Liver (tissue), 3 donors: ENCODE measurements at regions not wholly inside any gene's neighbourhood (a gene's known extent, or its start where the extent isn't known, plus 50 kb on each side); places are given as distances from the start of the nearest gene placed in this dataset.

ENCODE experiments used
- ATF3 ChIP-seq: IDR thresholded peaks from 2 replicates; pipeline ENCODE4 v1.6.1; 2016; ENCODE audit warnings: antibody characterized with exemption
- EGR1 ChIP-seq, 2 donors: IDR thresholded peaks; 2 replicates each; pipeline ENCODE4 v1.6.1; 2016 to 2018; ENCODE audit warnings: antibody characterized with exemption in 2 of 2, low read depth in 2 of 2
- FOXA1 ChIP-seq: IDR thresholded peaks from 2 replicates; pipeline ENCODE4 v1.6.1; 2016; ENCODE audit warnings: antibody characterized with exemption
- HNF4G ChIP-seq: IDR thresholded peaks from 2 replicates; pipeline ENCODE4 v1.6.1; 2016; ENCODE audit warnings: antibody characterized with exemption
- JUND ChIP-seq, 2 donors: IDR thresholded peaks; 2 replicates each; pipeline ENCODE4 v1.6.1; 2016; ENCODE audit warnings: antibody characterized with exemption in 2 of 2
- MAX ChIP-seq: IDR thresholded peaks from 2 replicates; pipeline ENCODE4 v1.6.1; 2016; ENCODE audit warnings: antibody characterized with exemption
- NR2F2 ChIP-seq: IDR thresholded peaks from 2 replicates; pipeline ENCODE4 v1.6.1; 2016; ENCODE audit warnings: antibody characterized with exemption
- RAD21 ChIP-seq, 2 donors: IDR thresholded peaks; 2 replicates each; pipeline ENCODE4 v1.6.1; 2016; ENCODE audit warnings: antibody characterized with exemption in 2 of 2, mild to moderate bottlenecking in 2 of 2
- REST ChIP-seq: IDR thresholded peaks from 2 replicates; pipeline ENCODE4 v1.6.1; 2016; ENCODE audit warnings: antibody characterized with exemption, mild to moderate bottlenecking
- SP1 ChIP-seq: IDR thresholded peaks from 2 replicates; pipeline ENCODE4 v1.6.1; 2018; ENCODE audit warnings: antibody characterized with exemption, mild to moderate bottlenecking
- TAF1 ChIP-seq: conservative IDR thresholded peaks from 2 replicates; pipeline ENCODE4 v1.6.1; 2016; ENCODE audit warnings: antibody characterized with exemption, mild to moderate bottlenecking
- YY1 ChIP-seq: IDR thresholded peaks from 2 replicates; pipeline ENCODE4 v1.6.1; 2016; ENCODE audit warnings: antibody characterized with exemption, mild to moderate bottlenecking
- TF ChIP-seq, protein P1 (sequence below): fragments of 150-350 bp; IDR thresholded peaks from 2 replicates; pipeline ENCODE4 v1.5.1; 2017; ENCODE audit warnings: improper control_type of control experiment, low read depth, low read length; ENCODE audit not compliant: missing input control
- TF ChIP-seq, protein P2 (sequence below): IDR thresholded peaks from 2 replicates; pipeline ENCODE4 v1.6.1; 2016; ENCODE audit warnings: antibody characterized with exemption
- donor health status: healthy.
- donor health status: healthy.

DNA sequence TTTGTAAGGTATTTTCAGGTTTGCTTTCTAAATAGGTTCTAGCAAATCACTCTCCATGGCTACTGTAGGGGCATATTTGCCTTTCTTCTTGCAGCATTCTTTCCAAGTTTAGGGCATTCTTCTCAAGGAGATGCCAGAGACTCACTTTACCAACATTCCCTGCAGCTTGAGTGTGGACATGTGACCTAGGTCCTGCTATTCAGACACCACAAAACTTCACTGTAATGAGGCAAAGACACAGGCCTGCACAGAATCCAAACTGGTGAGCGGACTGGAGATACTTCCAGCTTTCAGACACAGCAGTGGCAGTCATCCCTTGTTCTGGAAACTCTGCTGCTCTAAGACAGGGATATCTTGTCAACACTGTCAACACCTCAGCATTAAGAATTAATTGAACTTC lies 146.4 kb upstream of the PFN2 start:
- TF ChIP-seq, protein P1, sequence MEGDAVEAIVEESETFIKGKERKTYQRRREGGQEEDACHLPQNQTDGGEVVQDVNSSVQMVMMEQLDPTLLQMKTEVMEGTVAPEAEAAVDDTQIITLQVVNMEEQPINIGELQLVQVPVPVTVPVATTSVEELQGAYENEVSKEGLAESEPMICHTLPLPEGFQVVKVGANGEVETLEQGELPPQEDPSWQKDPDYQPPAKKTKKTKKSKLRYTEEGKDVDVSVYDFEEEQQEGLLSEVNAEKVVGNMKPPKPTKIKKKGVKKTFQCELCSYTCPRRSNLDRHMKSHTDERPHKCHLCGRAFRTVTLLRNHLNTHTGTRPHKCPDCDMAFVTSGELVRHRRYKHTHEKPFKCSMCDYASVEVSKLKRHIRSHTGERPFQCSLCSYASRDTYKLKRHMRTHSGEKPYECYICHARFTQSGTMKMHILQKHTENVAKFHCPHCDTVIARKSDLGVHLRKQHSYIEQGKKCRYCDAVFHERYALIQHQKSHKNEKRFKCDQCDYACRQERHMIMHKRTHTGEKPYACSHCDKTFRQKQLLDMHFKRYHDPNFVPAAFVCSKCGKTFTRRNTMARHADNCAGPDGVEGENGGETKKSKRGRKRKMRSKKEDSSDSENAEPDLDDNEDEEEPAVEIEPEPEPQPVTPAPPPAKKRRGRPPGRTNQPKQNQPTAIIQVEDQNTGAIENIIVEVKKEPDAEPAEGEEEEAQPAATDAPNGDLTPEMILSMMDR, result no peak
- TF ChIP-seq REST (no peak), EGR1 (IDR thresholded peaks at IDR 0.05; ENCODE audit: low read depth in 2 of 2) (no peak), JUND (IDR thresholded peaks at IDR 0.05) (no peak), YY1 (no peak), SP1 (no peak), TAF1 (no peak), HNF4G (no peak), RAD21 (IDR thresholded peaks at IDR 0.05) (no peak), ATF3 (no peak), NR2F2 (no peak), MAX (no peak), FOXA1 (no peak)
- TF ChIP-seq, protein P2, sequence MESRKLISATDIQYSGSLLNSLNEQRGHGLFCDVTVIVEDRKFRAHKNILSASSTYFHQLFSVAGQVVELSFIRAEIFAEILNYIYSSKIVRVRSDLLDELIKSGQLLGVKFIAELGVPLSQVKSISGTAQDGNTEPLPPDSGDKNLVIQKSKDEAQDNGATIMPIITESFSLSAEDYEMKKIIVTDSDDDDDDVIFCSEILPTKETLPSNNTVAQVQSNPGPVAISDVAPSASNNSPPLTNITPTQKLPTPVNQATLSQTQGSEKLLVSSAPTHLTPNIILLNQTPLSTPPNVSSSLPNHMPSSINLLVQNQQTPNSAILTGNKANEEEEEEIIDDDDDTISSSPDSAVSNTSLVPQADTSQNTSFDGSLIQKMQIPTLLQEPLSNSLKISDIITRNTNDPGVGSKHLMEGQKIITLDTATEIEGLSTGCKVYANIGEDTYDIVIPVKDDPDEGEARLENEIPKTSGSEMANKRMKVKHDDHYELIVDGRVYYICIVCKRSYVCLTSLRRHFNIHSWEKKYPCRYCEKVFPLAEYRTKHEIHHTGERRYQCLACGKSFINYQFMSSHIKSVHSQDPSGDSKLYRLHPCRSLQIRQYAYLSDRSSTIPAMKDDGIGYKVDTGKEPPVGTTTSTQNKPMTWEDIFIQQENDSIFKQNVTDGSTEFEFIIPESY, result no peak
